GM04504 (cell line): ENCODE measurements at regions not wholly inside any gene's neighbourhood (a gene's known extent, or its start where the extent isn't known, plus 50 kb on each side); places are given as distances from the start of the nearest gene placed in this dataset.
"Not testable (repeated sequence)": the region's sequence is repeated elsewhere in the genome, so short reads cannot be mapped to it uniquely, and the experiment has no call there.

Experiments
- DNase-seq: peaks from one replicate; pipeline ENCODE4 v3.0.0-alpha.2; 2012; ENCODE audit warnings: low read depth

DNA sequence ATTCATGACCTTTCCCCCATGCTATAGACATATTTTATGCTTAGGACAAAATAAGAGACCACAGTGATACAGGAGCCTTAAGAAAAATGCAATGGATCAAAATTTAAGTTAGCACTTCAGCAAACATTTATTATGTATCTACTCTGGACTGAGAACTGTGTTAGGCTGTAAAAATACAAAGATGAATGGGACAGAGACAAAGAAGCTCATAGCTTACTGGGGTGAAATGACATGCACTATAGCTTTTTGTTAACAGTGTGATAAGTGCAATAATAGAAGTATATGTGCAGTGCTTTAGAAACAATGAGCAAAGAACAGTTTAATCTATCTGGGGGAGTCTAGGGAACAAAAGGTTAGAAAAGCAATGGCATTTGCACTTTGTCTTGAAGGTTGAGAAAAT is 1543.1 kb downstream of the FAM181B start:
- no peak for DNase-seq

DNA sequence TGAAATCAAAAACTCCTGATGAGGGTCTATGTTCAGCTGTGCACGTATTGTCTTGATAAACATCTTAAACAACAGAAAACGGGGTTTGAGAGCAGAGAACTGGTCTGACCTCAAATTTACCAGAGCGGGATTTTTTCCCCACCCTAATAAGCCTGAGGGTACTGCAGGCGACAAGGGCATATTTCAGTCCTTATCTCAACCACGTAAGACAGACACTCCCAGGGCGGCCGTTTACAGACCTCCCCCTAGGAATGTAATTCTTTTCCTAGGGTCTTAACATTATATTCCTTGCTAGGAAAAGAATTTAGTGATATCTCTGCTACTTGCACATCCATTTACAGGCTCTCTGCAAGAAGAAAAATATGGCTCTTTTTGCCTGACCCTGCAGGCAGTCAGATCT is 1546.6 kb downstream of the FAM181B start:
- DNase-seq = not testable (repeated sequence)

DNA sequence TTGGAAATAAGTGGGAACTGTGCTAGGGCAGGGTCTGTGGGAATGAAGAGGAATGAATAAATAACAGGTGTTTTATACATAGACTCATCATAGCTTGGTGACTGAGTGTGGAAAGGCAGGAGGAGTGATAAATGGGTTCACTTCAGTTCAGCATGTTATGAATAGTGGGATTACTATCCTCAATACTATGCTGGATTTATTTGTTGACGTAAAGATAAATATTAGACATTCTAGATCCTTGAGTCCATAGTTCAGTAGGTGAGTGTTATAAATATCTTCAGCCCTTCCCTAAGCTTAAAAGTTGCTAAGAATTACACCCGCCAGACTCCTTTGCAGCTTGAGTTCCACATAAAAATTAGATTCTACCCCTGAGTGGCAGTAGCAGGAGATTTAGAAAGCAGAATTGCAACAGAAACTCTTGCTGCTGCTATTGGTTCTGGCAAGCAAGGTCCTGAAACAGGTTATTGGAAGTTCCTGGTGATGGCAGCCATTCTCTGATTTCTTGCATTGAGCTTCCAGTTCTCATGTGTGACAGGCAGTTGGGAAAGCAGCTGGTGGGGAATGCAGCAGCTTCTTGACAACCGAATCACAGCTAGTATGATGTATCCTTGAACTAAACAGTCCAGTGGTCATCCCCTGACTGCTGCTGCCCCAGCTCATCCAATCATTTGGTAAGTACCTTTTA is 1558.9 kb downstream of the FAM181B start:
- DNase-seq = no peak

DNA sequence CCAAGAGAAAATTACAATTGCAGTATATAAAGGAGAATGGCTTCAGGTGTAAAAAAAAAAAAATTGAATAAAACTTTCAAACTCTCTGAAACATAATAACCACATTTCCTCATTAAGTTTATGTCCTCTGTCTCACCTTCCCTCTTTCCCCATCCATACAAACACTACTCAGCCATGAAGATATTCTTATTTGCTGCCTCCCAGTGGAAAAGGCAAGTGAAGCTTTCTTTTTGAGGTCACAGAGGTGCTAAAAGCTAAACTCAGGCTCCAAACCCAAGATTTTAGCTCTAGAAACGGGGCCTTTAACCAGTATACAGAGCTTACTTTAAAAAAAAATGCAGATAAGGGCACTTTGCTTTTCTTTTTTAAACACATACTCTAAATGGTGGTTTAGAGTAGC is 1568.5 kb downstream of the FAM181B start:
- no peak for DNase-seq

DNA sequence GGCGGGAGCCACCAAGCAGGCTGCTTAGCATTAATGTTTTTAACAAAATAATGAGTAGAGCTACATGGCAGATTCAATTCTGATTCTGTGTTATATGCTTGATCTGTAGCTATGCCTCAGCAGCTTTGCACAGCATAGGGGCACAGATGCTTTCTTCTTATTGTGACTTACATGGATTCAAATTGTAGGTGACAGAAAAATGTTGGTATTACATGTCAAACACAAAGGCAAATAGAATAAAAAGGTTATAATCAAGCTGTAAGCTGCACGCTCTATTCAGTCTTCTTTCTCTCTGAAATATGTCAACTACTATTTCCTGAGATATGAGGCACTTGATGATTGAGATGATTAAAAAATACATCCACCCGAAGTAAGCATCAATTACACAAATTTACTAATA is 1573.8 kb downstream of the FAM181B start:
- no peak for DNase-seq

DNA sequence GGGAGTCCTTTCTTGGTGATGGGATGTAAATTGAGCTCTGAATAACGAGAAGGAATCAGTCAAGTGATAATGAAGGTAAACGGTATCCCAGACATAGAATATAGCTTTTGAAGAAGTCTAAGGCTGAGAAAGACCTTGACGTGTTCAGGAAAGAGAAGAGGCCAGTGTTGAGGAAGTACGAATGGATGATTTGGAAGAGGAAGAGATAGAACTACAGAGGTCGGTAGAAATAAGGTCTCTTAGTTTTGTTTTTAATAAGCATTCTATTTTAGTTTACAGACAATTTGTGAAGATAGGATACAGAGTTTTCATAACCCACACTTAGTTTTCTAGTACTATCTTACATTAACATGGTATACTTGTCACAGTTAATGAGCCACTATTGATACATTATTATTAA is 1598.1 kb downstream of the FAM181B start:
- DNase-seq = no peak

DNA sequence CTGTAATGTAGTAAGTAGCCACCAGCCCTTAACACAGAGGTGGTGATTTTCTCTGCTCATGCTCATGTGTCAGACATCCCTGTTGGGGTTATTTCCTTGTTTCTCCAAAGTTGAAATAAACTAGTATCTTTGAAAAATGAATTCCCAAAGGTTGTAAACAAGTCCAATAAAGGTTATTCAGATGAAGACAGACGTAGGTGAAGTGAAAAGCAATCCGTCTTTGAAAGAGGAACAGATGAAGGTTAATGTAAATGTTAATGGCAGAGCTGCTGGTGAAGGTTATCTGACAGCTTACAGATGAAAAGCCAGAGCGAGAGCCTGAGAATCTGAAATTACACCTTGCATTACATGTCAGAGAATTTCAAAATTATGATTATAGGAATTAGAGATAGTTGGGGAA is 1604.0 kb downstream of the FAM181B start:
- DNase-seq = no peak

DNA sequence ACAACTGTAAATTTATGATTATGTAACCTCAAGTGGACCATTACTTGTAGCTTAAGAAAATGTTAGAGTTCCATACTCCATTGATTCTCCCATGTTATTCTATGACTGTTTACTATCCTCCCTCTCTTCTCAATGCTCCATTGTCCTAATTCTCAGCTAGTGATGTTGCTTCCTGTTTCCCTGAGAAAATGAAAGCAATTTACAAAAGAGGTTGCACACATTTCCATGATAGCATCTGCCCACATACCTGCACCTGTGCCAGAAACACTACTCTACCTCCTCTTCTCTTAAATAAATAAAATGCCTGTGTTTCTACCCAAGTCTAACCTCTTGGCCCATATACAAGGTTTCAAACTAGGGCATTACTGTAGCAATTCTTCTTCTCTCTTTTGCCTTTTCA is 1620.9 kb downstream of the FAM181B start:
- DNase-seq = no peak

DNA sequence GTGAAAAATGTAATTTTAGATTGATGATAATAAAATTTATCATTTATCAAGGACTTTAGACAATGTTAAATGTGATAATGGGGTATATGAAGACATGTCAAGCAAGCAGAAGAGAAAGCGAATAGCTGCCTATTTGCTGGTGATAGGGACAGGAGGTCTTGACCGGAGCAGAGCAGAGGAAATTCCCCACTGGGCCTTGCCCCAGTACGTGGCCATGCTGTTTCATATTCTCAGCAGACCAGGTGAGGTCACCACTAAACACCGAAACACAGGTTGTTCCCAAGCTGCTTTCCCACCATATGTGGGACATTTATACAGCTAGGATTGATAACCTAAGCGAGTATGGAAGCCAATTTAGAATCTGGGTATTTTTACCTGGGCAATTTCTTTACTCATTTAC is 1629.6 kb downstream of the FAM181B start:
- DNase-seq = no peak

DNA sequence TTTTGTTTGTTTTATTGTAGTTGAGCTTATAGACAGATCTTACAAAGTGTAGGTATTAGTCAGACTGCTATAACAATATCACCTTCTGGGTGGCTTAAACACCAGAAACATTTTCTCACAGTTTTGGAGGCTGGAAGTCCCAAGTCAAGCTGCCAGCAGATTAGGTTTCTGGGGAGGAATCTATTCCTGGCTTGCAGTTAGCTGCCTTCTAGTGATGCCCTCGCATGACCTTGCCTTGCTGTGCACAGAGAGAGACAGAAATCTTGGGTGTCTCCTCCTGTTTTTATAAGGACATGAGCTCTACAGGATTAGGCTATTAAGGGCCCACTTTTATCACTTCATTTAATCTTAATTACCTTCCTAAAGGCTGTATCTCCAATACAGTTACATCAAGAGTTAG is 1635.2 kb downstream of the FAM181B start:
- no peak for DNase-seq

DNA sequence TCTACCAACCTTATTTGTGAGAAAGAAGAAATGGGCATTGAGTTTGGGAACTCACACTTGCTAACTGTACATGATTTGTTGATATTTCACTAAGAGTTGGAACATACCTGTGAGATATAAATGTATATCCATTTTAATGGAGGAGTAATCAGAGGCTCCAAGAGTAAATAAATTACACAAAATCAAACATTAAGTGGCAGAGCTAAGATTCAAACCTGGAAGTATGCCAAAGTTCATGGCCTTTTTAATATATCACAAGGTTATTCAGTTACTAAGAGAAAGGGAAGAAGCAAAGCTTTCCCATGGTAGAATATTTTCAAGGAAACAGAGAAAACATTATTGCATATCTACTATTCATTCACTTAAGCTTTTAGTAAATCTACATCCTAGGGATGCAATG is 1641.1 kb downstream of the FAM181B start:
- no peak for DNase-seq

DNA sequence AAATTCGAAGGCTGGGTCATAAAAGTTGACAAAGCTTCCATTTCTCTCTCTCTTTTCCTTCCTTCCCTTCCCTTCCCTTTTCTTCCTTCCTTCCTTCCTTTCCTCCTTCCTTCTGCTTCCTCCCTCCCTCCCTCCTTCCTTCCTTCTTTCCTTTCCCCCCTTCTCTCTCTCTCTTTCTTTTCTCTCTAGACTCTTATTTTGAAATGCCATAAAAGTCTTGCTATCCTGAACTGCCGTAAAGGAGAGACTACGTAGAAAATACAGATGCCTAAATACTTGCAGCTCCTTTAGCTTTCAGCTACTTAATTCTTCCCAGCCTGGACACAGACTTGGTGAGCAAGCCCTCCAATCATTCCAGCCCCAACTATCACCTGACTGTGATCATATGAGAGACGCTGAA is 1644.4 kb downstream of the FAM181B start:
- DNase-seq = no peak

DNA sequence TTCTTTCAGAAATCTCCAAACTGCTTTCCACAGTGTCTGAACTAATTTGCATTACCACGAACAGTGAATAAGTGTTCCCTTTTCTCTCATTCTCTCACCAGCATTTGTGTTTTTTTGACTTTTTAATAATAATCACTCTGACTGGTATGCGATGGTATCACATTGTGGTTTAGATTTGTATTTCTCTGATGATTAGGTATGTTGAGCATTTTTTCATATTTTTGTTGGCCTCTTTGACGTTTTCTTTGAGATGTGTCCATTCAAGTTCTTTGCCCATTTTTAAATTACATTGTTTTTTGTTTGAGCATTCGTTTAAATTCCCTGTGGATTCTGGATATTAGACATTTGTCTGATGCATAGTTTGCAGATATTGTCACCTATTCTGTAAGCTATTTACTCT is 1639.6 kb upstream of the TENM4 start:
- no peak for DNase-seq

DNA sequence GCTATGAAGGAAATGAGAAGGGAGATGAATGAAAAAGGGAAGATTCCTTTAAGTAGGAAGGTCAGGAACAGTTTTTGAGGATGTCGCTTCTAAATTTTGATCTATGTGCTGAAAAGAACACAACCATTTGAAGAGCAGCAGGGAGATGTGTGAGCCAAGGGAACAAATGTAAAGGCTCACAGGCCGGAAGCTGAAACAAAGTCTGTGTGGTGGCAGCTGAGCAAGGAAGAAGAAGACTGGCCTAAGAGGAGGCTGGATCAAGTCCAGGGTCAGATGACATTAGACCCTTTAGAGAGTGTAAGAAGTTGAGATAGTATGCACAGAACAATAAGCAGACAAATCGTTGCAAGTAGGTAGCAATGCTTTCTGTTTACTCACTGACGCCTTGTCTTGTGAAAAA is 1631.4 kb upstream of the TENM4 start:
- DNase-seq = no peak

DNA sequence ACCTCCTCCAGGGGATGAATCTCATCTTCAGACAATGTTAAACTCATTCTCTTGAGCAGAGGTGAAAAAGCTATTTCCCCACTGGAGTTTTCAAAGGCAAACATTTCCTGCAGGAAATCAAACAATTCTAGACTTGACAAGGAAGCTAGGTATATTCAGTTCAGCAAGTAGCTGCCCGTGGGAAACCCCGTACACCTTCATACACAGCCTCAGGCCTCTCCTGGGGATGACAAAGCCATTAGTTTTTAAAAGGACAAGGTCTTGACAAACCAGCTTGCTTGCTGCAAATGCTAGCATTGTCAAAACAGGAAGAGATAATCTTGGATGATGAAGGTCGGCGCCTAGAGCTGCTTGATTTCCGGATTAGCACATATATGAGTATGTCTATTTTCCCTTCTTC is 1630.8 kb upstream of the TENM4 start:
- DNase-seq = no peak

DNA sequence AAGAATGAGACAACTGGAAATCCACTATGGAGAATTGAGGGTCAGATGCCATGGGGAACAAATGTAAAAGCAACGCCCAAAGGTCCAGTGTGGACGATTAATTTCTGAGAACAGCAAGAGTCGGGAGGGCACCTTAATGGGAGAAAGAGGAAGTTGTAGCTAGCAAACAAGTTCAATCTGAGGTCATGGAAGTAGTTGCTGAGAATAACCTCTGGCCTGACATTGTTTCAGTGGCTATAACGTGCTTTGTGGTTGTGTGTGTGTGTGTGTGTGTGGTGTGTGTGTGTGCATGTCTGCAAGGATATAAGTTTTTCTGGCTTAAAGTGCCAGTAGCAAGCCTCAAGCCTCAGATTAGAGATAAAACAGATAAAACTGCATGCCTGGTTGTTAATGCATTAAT is 1630.1 kb upstream of the TENM4 start:
- no peak for DNase-seq

DNA sequence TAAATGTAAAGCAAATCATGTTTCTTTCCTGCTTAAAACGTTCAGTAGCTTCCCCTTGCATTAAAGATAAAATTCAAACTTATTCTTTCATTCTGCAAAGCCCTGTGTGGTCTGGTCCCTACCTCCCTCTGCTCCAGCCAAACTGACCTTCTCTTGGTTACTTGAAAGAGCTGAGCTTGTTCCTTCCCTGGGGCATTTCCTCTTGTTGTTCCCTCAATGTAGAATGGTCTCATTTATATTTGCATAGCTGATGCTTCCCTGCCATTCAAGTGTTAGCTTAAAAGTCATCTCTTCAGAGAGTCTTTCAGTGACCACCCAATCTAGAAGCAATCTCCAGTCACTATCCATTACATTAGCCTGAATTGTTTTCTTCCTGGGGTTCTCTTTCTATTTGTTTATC is 1618.5 kb upstream of the TENM4 start:
- DNase-seq = no peak

DNA sequence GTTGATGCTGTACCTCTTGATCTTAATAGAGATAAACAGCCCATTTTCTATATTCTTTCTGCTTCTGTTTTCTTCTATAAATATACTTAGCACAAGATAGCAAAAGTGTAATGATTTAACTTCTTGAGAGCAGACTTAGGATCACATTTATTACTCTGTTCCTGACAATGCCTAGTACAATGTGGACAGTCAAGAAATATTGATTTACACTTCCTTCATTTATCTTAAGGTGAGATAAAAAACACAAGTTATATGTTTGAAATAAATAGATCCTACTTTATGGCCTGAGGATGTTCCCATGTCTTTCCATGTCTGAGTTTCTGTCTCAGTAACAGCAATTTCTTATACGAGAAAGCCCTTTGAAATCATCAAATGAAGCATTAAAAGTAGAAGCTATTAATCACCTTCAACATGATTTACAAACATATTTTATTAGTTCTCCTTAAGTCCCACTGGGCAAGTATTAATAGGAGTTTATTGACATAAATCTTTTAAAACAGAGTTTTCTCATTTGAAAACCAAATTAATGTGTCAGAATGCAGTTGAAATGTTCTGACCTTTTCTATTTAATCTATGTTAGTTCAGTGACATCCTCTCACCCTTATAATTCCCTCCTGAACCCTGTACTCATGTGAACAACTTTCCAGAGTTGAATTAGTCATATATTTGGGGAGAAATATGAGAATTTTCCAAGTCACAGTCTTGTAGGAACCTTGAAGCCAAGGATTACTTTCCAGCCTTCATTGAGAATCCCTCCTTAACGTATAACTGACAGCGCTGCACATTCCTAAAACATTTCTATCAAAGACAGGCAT is 1611.7 kb upstream of the TENM4 start:
- no peak for DNase-seq

DNA sequence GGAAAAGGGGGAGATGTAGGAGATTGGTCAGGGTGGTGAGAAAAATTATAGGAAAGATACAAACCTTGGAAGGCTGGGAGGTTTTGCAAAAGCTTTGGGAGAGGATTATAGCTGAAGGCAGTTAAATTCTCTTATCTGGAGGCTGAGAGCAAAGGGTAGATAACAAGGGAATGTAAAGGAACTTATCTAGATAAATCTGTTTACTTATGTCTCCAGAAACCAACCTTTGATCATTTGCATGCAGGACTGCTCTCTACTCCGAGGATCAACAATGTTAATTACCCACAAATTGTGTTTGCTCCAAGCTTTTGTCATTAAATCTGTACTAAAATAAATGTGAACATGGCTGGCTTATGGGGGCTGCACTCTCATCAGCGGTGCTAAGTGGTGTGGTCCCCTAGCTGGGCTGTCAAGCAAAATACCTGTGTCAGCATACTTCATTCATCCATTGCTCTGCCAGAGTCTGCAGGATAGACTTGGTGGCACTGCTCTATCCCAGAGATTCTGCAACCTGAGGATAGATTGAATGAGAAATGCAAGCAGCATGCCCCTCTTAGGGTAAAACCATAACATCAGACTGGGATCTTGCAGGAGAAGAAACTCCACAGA is 1599.2 kb upstream of the TENM4 start:
- DNase-seq = no peak

DNA sequence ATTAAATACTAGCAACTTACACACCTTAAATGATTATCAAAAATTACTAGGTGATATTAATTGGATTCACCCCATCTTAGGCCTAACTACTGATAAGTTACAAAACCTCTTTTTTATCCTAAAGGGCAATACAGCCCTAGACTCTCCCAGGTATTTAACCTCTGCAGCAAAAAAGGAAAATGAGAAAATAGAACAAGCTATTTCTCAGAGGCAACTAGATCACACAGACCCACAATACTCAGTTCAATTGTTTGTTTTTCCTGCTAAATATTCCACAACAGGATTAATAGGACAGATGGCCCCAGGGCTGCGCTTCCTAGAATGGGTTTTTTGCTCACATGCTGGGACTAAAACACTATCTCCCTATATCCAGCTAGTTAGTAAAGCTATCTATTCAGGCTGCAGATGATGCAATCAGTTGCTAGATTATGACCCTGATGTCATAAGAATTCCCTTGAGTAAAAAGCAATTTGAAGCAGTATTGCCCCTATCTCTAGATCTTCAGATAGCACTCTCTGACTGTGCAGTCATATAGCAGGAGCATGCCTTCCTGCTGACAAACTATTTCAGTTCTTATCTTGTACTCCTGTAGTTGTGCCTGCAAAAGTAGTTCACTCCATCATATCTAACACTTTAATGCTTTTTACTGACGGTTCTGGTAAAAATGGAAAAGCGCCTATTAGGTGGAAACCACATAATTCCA is 1595.5 kb upstream of the TENM4 start:
- no peak for DNase-seq

DNA sequence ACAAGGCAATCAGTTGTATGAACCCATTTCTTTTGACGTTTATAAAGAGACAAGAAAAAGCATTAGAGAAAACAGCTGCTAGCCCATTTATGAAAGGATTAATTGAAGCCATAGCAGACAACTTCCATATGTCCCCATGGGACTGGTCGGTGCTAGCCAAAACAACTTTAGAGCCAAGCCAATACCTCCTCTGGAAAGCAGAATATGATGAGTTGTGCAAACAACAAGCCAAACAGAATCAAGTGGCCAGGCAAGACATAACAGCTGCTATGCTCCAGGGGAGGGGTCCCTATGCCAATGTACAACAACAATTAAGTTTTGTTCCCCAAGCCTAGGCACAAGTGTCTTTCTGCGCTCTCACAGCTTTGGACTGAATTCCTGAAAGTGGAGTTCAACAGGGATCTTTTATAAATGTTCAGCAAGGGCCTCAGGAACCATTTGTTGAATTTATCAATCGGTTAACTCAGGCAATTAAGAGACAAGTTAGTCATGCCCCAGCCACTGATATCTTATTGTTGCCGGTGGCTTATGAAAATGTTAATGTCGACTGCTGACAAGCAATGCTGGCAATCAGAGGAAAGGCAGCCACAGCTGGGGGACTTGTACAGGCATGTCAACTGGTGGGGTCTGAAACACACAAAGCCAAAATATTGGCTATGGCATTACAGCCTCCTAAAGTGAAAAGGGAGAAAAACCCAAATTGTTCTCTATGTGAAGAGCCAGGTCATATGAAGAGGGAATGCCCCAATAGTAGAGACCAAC is 1593.1 kb upstream of the TENM4 start:
- no peak for DNase-seq

DNA sequence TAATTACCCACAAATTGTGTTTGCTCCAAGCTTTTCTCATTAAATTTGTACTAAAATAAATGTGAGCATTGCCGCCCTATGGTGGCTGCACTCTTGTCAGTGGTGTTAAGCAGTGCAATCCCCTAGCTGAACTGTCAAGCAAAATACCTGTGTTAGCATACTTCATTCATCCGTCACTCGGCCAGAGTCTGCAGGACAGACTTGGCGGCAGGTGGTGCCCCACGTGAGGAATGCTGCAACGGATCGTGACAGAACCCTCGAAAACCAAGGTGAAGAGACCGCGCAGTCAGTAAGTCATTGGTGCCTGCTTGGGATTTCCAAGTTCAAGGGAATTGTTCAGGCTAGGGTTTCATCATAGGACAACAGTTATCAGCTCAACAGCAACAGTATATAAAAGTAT is 1592.1 kb upstream of the TENM4 start:
- DNase-seq = no peak
